ENCODE measurements at regions not wholly inside any gene's neighbourhood (a gene's known extent, or its start where the extent isn't known, plus 50 kb on each side); places are given as distances from the start of the nearest gene placed in this dataset.

DNA sequence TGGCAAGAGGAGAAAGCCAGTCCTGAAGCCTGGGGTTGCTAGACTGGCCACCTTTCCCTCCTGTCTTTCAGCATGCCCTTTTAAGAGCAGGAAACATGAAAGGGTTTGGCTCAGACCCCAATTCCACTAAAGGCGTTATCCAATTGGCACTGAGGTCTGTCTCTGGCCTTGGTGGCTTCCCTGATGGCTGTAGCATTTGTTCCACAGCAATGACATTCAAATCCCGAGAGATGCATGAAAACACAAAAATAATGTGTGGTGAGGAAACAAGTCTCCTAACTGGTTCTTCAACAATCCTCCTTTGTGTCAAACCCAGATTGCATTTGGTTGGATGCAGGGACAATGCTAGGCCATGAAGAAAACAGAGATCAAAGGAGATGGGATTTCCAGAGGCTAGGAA is 56.5 kb upstream of the ADTRP start:
- no peak overlapping the region for H3K4me3 ChIP-seq (replicated peaks in 1 of 2; ENCODE audit: low read depth in 2 of 2, low read length in 2 of 2)
- TF ChIP-seq, protein P1, sequence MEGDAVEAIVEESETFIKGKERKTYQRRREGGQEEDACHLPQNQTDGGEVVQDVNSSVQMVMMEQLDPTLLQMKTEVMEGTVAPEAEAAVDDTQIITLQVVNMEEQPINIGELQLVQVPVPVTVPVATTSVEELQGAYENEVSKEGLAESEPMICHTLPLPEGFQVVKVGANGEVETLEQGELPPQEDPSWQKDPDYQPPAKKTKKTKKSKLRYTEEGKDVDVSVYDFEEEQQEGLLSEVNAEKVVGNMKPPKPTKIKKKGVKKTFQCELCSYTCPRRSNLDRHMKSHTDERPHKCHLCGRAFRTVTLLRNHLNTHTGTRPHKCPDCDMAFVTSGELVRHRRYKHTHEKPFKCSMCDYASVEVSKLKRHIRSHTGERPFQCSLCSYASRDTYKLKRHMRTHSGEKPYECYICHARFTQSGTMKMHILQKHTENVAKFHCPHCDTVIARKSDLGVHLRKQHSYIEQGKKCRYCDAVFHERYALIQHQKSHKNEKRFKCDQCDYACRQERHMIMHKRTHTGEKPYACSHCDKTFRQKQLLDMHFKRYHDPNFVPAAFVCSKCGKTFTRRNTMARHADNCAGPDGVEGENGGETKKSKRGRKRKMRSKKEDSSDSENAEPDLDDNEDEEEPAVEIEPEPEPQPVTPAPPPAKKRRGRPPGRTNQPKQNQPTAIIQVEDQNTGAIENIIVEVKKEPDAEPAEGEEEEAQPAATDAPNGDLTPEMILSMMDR (IDR thresholded peaks at IDR 0.05; ENCODE audit: low read depth, low read length): no peak
- DNase-seq (ENCODE audit: low read depth in 2 of 2): no peak

DNA sequence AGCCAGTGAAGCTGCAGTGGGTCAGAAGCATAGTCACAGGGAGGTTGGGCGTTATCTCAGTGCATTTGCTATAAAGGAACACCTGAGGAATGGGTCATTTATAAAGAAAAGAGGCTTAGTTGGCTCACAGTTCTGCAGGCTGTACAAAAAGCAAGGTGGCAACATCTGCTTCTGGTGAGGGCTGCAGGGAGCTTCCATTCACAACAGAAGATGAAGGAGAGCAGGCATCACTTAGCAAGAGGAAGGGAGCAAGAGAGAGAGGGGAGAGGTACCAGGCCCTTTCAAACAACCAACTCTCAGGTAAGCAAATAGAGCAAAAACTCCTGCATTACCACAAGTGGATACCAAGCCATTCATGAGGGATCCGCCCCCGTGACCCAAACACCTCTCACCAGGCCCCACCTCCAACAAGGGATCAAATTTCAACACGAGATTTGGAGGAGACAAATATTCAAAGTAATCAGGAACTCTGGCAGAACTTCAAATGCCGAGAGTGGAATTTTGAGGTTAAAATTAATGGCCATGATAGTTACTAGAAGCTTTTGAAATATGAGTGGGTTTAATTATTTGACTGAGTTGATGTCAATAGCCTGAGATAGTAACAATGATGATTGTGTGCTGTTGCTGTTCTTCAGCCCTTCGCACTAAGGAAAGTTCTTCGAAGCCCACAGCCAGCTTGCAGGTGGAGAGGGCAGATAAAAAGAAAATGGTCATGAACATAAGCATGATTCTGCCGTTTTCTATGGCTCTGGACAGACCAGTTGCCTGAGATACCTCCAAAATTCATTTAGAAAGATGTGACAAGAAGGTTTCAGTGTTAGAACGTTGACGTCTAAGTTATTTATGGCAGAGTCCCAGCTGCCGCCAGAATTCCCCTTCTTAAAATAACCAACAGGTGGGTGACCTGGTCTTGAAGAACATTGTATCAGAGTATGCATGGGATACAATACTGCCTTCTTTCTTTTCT is 55.3 kb upstream of the ADTRP start:
- DNase-seq (ENCODE audit: low read depth in 2 of 2): no peak
- TF ChIP-seq, protein P1 (IDR thresholded peaks at IDR 0.05; ENCODE audit: low read depth, low read length): no peak
- H3K4me3 ChIP-seq (replicated peaks in 1 of 2; ENCODE audit: low read depth in 2 of 2, low read length in 2 of 2): no peak overlapping the region

GRCh38 chr6:11831653-11832052 is 53.0 kb upstream of the ADTRP start:
- TF ChIP-seq, protein P1 (IDR thresholded peaks at IDR 0.05; ENCODE audit: low read depth, low read length): no peak
- H3K4me3 ChIP-seq (replicated peaks in 1 of 2; ENCODE audit: low read depth in 2 of 2, low read length in 2 of 2): no peak overlapping the region
- no peak for DNase-seq (ENCODE audit: low read depth in 2 of 2)

DNA sequence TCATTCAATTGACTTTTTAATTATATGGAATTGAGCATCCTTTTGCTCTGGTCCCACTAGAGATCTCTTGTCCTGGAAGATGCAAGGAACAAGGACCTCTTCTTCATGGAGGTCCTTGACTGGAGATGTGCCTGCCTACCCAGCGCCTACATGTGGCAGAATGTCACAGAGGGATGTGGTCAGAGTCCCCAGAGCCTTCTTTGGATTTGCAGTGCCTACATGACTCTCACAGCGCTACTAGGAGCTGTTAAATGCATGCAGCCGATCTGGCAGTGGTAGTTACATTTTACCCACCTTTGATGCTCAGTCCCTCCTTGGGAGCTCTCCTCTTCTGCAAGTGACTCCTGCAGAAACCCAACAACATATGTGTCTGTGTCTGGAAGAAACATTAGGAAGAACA is 51.9 kb upstream of the ADTRP start:
- DNase-seq (ENCODE audit: low read depth in 2 of 2): no peak
- no peak overlapping the region for H3K4me3 ChIP-seq (replicated peaks in 1 of 2; ENCODE audit: low read depth in 2 of 2, low read length in 2 of 2)

GRCh38 chr6:11830105-11830504 is 51.5 kb upstream of the ADTRP start:
- no peak overlapping the region for H3K4me3 ChIP-seq (replicated peaks in 1 of 2; ENCODE audit: low read depth in 2 of 2, low read length in 2 of 2)
- TF ChIP-seq, protein P1 (IDR thresholded peaks at IDR 0.05; ENCODE audit: low read depth, low read length): no peak
- no peak for DNase-seq (ENCODE audit: low read depth in 2 of 2)

More for the DNA sequence above, 51.9 kb upstream of the ADTRP start:
- TF ChIP-seq, protein P1 (IDR thresholded peaks at IDR 0.05; ENCODE audit: low read depth, low read length): no peak

DNA sequence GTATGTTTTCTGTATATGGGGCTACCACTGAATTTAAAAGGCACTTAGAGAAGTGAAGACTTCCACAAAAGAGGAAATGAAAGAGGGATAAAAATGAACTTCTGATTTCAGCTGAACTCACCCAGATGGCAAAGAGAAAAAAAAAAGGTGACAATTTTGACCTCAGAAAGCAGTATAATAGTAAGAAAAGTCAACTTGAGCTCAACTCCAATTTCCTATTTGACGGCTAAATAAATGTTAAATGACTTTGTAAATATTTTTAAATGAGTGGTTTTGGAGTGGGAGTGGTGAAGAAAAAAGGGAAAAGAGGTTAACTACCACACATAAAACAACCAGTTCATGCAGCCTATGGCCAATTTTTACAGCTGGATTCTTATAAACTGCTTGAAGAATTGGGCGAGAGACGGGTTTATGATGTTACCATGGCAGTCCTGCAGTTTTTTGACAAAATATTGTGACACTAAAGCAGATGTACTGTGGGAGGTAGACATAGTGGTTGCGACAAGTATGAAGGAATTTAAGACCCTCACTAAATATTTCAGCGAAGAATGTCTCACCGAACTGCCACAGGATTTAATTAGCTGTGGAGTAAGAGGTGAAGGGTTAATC is 49.8 kb upstream of the ADTRP start:
- DNase-seq (ENCODE audit: low read depth in 2 of 2): no peak
- no peak overlapping the region for H3K4me3 ChIP-seq (replicated peaks in 1 of 2; ENCODE audit: low read depth in 2 of 2, low read length in 2 of 2)
- TF ChIP-seq, protein P1 (IDR thresholded peaks at IDR 0.05; ENCODE audit: low read depth, low read length): no peak
